ENCODE measurements at regions not wholly inside any gene's neighbourhood (a gene's known extent, or its start where the extent isn't known, plus 50 kb on each side); places are given as distances from the start of the nearest gene placed in this dataset.

GRCh38 chr6:3996349-3996748, 82.6 kb downstream of the FAM217A start:
- TF ChIP-seq CTCF (conservative IDR thresholded peaks at IDR 0.05; ENCODE audit: low read length) (no peak), EZH2phosphoT487 (IDR thresholded peaks at IDR 0.05; ENCODE audit: borderline replicate concordance) (no peak)
